ENCODE measurements at regions not wholly inside any gene's neighbourhood (a gene's known extent, or its start where the extent isn't known, plus 50 kb on each side); places are given as distances from the start of the nearest gene placed in this dataset.

GRCh38 chr7:35450456-35451214 is 196.7 kb upstream of the TBX20 start:
- no peak for DNase-seq (ENCODE audit: low spot score)

GRCh38 chr7:35448486-35448885 is 194.6 kb upstream of the TBX20 start:
- no peak for DNase-seq (ENCODE audit: low spot score)

DNA sequence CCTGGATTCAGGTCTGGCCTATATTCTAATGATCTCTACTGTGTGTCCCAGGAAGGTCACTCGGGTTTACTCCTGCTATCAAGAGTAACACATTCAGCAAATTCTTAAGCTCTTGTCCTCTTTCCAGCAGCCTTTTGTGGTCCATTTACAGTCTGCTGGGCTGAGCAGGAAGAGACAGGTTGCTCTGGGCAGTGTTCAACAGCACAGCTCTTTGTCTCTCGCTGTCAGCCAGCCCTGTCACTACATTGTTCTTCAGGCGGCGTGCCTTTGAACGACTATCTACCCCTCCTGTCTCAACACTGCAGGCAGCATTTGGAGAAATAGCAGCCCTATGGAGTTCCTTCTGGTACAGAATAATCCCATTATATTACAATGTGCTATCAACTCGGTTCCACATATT is 192.2 kb upstream of the TBX20 start:
- no peak for DNase-seq (ENCODE audit: low spot score)

- DNase-seq (ENCODE audit: low spot score) = no peak
These were observed 183.8 kb upstream of the TBX20 start for GRCh38 chr7:35437619-35438275.

DNA sequence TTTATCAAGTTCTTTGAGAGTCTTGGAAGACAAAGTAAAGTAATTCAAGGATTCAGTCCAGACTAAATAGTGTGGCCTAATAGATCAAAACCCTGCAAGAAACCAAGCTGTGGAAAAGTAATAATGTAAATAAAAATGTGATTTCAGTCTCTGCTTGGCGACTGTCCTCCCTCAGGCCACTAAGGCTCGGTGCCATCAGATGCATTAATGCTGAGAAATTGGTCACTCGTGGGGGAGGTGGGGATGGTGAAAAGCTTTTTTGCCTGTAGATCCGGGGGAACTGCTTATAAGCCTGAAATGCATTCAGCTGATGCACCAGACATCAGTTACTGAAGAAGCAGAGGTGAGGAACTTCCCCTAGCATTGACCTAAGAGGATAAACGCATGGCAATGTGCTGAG is 182.6 kb upstream of the TBX20 start:
- no peak for DNase-seq (ENCODE audit: low spot score)

GRCh38 chr7:35430547-35431153 is 176.8 kb upstream of the TBX20 start:
- peak; percentile 27 for DNase-seq (ENCODE audit: low spot score)

- peak; percentile 57 for DNase-seq (ENCODE audit: low spot score)
These were observed 171.1 kb upstream of the TBX20 start for GRCh38 chr7:35424869-35425495.

DNA sequence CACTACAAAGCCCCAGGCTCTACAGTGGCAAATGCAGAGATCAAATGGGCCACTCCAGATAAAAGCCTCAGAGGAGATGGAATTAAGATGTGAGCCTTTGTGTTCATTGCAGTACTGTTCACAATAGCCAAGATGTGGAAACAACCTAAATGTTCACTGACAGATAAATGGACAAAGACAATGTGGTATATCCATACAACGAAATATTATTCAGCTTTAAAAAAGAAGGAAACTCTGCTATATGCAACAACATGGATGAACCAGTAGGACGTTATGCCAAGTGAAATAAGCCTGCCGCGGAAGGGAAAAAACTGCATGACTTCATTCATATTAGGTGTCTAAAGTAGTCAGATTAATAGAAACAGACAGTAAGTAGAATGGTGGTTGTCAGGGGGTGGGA is 170.5 kb upstream of the TBX20 start:
- no peak for DNase-seq (ENCODE audit: low spot score)

DNA sequence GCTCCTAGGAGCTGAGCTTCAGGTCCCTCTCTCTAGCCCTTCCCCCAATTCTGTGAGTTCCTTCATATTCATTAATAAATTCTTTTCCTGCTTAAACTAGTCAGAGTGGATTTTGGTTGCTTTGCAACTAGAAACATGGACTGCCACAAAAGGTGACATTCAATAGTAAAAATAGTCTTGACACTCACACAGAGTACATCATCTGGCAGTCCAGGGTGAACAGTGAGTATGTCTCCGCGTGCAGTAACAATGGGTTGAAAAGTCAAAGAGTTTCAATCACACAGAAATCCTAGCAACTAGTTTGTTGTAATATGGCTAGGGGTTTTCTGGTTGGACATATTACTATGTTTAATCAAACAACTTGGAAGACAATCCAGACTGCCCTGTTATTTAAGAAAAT is 168.8 kb upstream of the TBX20 start:
- no peak for DNase-seq (ENCODE audit: low spot score)

DNA sequence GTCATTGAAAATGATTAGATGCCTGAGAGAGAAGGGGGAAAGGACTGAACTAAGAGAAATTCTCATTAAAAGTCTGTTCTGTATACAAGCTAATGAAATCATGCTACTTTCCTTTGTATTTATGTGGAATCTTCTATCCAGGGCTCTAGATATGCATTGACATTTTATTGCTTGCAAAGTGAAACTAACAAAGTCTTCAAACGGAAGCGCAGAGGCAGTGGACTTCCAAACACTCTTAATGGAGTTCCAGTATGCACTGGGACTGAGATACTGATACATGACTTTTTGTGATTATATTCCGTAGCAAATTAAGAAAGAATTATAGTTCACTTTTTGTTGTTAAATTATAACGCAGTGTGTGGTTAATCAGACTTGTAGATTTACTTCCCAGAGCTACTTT is 166.8 kb upstream of the TBX20 start:
- DNase-seq (ENCODE audit: low spot score) = no peak

GRCh38 chr7:35419391-35419755 is 165.5 kb upstream of the TBX20 start:
- no peak for DNase-seq (ENCODE audit: low spot score)

DNA sequence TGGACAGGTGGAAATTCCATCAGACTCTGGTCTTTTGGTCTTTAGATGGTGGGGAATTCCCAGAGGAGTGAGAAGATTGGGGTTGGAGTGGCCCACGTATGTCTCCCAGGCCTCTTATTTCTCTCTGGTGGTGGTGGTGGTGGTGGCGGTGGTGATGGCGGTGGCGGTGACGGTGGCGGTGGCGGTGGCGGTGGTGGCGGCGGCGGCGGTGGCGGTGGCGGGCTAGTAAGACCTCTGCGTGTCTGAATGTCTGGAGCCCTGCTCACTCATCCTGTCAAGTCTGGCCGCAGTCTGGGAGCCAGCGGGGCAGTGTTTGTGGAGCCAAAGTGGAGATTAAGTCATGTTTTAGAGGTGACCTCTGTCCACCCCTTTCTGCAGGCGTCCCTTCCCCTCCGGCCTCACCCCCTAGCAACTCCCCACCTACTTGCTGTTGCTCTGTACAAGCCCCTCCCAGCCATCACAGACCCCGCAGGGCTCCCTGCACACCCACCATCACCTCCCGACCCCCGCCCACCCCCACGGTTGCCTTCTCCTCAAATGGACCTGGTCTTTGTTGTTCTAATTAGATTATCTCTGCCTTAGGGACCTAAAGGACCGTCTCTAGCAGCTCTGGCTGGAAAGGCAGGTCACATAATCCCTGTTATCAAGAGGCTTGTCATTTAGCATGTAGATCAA is 165.0 kb upstream of the TBX20 start:
- DNase-seq (ENCODE audit: low spot score) = no peak

DNA sequence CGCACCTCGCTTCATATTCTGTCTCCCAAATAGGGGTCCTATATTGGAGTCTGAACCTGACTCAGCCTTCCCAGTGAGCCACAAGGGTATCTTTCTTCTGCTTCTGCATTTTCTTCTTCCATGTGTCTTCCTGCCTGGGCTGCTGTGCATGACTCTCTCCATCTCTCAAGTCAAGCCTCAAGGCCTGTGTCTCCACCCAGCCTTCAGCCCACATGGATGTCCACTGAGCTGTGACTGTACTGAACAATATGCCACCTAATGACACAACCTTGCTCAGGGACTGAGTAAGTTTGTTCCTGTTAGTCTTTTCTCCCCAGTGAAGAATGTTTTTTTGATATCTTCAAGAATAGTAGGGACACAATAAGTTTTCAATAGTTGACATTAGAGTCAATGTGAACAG is 162.7 kb upstream of the TBX20 start:
- no peak for DNase-seq (ENCODE audit: low spot score)

GRCh38 chr7:35415411-35415822 is 161.5 kb upstream of the TBX20 start:
- no peak for DNase-seq (ENCODE audit: low spot score)

- no peak for DNase-seq (ENCODE audit: low spot score)
These were observed 157.4 kb upstream of the TBX20 start for GRCh38 chr7:35411331-35411730.

DNA sequence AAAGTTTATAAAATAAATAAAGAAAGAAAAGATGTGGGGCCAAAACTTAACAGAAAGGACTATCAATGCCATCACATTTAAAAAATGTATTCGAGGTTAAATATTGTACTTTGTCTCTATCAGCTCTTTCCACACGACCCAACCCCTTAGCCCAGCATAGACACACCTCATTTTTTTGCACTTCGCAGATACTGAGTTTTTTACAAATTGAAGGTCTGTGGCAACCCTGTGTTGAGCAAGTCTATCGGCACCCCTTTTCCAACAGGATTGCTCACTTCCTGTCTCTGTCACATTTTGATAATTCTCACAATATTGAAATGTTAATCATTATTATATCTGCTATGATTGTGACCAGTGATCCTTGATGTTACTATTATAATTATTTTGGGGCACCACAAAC is 151.6 kb upstream of the TBX20 start:
- DNase-seq (ENCODE audit: low spot score) = no peak

GRCh38 chr7:35401217-35401879 is 147.4 kb upstream of the TBX20 start:
- no peak for DNase-seq (ENCODE audit: low spot score)

DNA sequence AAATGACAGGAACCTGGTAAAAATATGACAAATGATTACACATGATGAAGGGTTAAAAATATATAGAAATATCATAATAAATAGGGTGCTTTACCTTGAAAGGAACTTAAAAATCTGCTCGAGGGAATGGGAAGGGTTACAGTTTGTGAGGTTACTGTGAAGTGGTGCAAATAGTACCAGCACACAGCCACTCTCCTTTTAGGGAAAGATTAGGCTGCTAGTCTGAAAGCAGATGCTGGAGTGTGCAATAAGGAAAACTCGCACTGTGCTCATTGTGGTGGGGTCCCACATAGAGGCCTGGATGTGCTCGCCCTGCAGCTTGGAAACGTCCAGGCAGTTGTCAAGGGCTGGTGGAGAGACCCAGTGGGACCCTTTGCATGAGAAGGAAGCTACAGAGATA is 145.9 kb upstream of the TBX20 start:
- DNase-seq (ENCODE audit: low spot score) = no peak

DNA sequence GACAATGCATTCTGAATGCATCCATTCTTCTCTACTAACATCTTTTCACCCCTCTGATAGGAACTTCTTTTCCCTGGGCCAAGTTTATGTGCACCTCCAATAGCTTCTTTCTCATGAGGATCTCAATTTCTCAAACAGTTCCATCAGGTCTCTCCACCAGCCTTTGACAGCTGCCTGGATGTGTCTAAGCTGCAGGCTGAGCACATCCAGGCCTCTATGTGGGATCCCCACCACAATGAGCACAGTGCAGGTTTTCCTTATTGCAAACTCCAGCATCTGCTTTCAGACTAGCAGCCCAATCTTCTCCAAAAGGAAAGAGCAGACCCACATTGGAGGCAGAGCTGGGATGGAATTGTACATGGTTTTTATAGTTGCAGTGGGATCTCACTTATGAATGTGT is 145.3 kb upstream of the TBX20 start:
- DNase-seq (ENCODE audit: low spot score) = no peak

DNA sequence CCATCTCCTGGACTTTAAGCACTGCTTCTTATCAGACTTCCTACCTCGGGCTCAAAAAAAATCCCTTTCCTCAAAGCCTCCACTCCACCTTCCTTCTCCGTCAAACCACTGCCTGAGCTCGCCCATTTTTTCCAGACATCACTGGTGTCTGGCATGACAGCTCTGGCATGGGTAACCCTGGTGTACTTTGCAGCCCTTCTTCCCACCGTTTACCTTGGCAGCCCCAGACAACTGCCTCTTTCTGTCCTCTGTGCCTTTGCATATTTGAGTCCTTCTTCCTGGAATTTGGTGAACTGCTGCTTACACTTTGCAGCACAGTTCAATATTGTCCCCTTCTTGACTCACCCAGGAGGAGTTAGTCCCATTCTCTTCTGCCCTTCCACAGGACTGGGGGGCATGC is 144.6 kb upstream of the TBX20 start:
- DNase-seq (ENCODE audit: low spot score) = no peak

DNA sequence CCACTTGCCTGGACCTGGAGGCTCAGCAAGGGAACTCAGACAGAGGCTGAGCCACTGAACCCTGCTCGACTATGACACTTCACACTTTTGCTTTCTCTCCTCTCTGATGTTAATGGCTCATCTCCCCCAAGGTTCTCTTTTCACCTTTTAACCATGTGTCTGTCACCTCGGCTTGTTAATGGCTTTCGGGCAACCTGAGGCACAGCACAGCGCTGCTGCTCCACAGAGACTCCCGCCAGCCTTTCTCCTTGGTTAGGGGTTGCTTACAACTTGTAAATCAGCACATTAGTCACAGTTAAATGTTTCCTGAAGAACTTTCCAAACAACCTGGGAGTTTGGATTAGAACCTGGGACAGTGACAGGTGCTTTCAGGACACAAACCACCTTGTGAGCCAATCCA is 136.2 kb upstream of the TBX20 start:
- no peak for DNase-seq (ENCODE audit: low spot score)

DNA sequence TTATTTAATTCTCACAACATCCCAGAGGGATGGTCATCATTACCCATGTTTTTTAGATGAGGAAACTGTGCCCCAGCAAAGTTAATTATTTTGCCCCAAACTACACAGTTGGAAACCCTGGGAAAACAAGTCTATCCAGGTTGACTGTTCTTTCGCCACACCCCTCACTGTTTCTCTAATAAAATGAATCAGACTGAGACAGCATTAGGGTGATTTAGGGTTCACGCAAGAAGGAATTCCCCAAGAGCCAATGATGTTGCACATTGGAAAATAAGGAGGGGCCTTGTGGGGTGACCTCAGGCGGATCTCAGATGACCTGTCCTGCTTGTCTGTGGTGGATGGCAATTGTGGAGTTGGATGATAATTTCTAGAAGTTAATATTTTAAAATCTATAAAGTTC is 135.7 kb upstream of the TBX20 start:
- no peak for DNase-seq (ENCODE audit: low spot score)
